Liver (tissue), 8 donors: ENCODE measurements at regions not wholly inside any gene's neighbourhood (a gene's known extent, or its start where the extent isn't known, plus 50 kb on each side); places are given as distances from the start of the nearest gene placed in this dataset.

ENCODE experiments used
- DNase-seq: peaks from one replicate; pipeline ENCODE4 v3.0.0-alpha.2; 2017; ENCODE audit warnings: low spot score
- H3K27ac ChIP-seq, 2 donors: one replicate each; pipeline ENCODE4 v1.7.0; 2013; ENCODE audit warnings: inconsistent platforms in 2 of 2, low read length in 2 of 2, control low read depth in 1 of 2, low read depth in 1 of 2, mild to moderate bottlenecking in 1 of 2
- H3K27me3 ChIP-seq, 4 donors: one replicate each; pipeline versions ENCODE4 v1.6.1 to v1.7.0; 2013; ENCODE audit warnings: low read length in 3 of 4, inconsistent platforms in 1 of 4, mild to moderate bottlenecking in 1 of 4, moderate library complexity in 1 of 4; ENCODE audit not compliant: control insufficient read depth in 4 of 4, insufficient read depth in 4 of 4
- H3K36me3 ChIP-seq, 4 donors: one replicate each; pipeline versions ENCODE4 v1.6.1 to v1.7.0; 2013; ENCODE audit warnings: low read length in 3 of 4, mild to moderate bottlenecking in 3 of 4, low read depth in 1 of 4, moderate library complexity in 1 of 4; ENCODE audit not compliant: control insufficient read depth in 4 of 4, insufficient read depth in 3 of 4
- H3K4me1 ChIP-seq, 4 donors: one replicate each; pipeline versions ENCODE4 v1.6.1 to v1.7.0; 2013; ENCODE audit warnings: low read length in 3 of 4, mild to moderate bottlenecking in 3 of 4, moderate library complexity in 1 of 4; ENCODE audit not compliant: control insufficient read depth in 4 of 4, insufficient read depth in 4 of 4
- H3K4me3 ChIP-seq, 3 donors: one replicate each; pipeline versions ENCODE4 v1.6.1 to v1.7.0; 2013; ENCODE audit warnings: low read length in 3 of 3, control low read depth in 1 of 3, low read depth in 1 of 3, mild to moderate bottlenecking in 1 of 3
- H3K9ac ChIP-seq, 2 donors: one replicate each; pipeline ENCODE4 v1.7.0; 2013; ENCODE audit warnings: low read length in 2 of 2, mild to moderate bottlenecking in 2 of 2, moderate library complexity in 2 of 2, control low read depth in 1 of 2, low read depth in 1 of 2
- H3K9me3 ChIP-seq, 4 donors: one replicate each; pipeline versions ENCODE4 v1.6.1 to v1.7.0; 2013; ENCODE audit warnings: low read length in 3 of 4; ENCODE audit not compliant: control insufficient read depth in 4 of 4
- ATF3 ChIP-seq: IDR thresholded peaks from 2 replicates; pipeline ENCODE4 v1.6.1; 2016; ENCODE audit warnings: antibody characterized with exemption
- CTCF ChIP-seq: fragments of 150-350 bp; IDR thresholded peaks from 2 replicates; pipeline ENCODE4 v1.5.1; 2017; ENCODE audit warnings: improper control_type of control experiment, low read depth, low read length; ENCODE audit not compliant: missing input control
- FOXA1 ChIP-seq: IDR thresholded peaks from 2 replicates; pipeline ENCODE4 v1.6.1; 2016; ENCODE audit warnings: antibody characterized with exemption
- GABPA ChIP-seq, 2 donors: IDR thresholded peaks in 1 of 2; conservative IDR thresholded peaks in 1 of 2; 2 replicates each; pipeline ENCODE4 v1.6.1; 2016; ENCODE audit warnings: antibody characterized with exemption in 2 of 2, mild to moderate bottlenecking in 1 of 2, moderate library complexity in 1 of 2
- HNF4A ChIP-seq, 2 donors: conservative IDR thresholded peaks; 2 replicates each; pipeline ENCODE4 v1.6.1; 2016; ENCODE audit warnings: antibody characterized with exemption in 2 of 2, mild to moderate bottlenecking in 2 of 2
- HNF4G ChIP-seq: IDR thresholded peaks from 2 replicates; pipeline ENCODE4 v1.6.1; 2016; ENCODE audit warnings: antibody characterized with exemption
- JUND ChIP-seq, 2 donors: IDR thresholded peaks; 2 replicates each; pipeline ENCODE4 v1.6.1; 2016; ENCODE audit warnings: antibody characterized with exemption in 2 of 2
- MAX ChIP-seq: IDR thresholded peaks from 2 replicates; pipeline ENCODE4 v1.6.1; 2016; ENCODE audit warnings: antibody characterized with exemption
- RAD21 ChIP-seq, 2 donors: IDR thresholded peaks; 2 replicates each; pipeline ENCODE4 v1.6.1; 2016; ENCODE audit warnings: antibody characterized with exemption in 2 of 2, mild to moderate bottlenecking in 2 of 2
- REST ChIP-seq: IDR thresholded peaks from 2 replicates; pipeline ENCODE4 v1.6.1; 2016; ENCODE audit warnings: antibody characterized with exemption, mild to moderate bottlenecking
- RXRA ChIP-seq, 2 donors: IDR thresholded peaks; 2 replicates each; pipeline ENCODE4 v1.6.1; 2017 to 2018; ENCODE audit warnings: antibody characterized with exemption in 2 of 2, mild to moderate bottlenecking in 1 of 2
- SP1 ChIP-seq: IDR thresholded peaks from 2 replicates; pipeline ENCODE4 v1.6.1; 2018; ENCODE audit warnings: antibody characterized with exemption, mild to moderate bottlenecking
- YY1 ChIP-seq: IDR thresholded peaks from 2 replicates; pipeline ENCODE4 v1.6.1; 2016; ENCODE audit warnings: antibody characterized with exemption, mild to moderate bottlenecking
- ZBTB33 ChIP-seq: IDR thresholded peaks from 2 replicates; pipeline ENCODE4 v1.6.1; 2016; ENCODE audit warnings: antibody characterized with exemption
- WGBS: extraction: QIAGEN DNeasy Blood & Tissue Kit; methylation state at CpG from one replicate; pipeline ENCODE4 v1.1.7; 2013; 5-methylcytosine and 5-hydroxymethylcytosine counted together
- donor health status: healthy.
- donor health status: healthy.
- donor health status: healthy.
- donor health status: healthy.
- donor health status: healthy.

- no peak for TF ChIP-seq GABPA (IDR thresholded peaks at IDR 0.05 in 1 of 2, conservative IDR thresholded peaks at IDR 0.05 in 1 of 2)
- TF ChIP-seq FOXA1: no peak
- no peak for TF ChIP-seq SP1
- no peak for TF ChIP-seq MAX
- no peak for TF ChIP-seq YY1
- TF ChIP-seq JUND (IDR thresholded peaks at IDR 0.05): no peak
- no peak overlapping the region for H3K27ac ChIP-seq
- no peak for DNase-seq
- 93% methylated on average over 5 of the region's 5 CpGs for WGBS
- peaks cover 0 to 3% (median under 1%) of the 10 kb centered on the region in 4 donors for H3K4me1 ChIP-seq
- H3K27me3 ChIP-seq: no peaks in the 10 kb centered on the region
- no peak overlapping the region for H3K4me3 ChIP-seq
- no peaks in the 10 kb centered on the region for H3K36me3 ChIP-seq
- no peaks in the 10 kb centered on the region for H3K9me3 ChIP-seq
- no peak overlapping the region for H3K9ac ChIP-seq
These were observed 451.5 kb upstream of the CITED2 start for GRCh38 chr6:139825935-139826374.

- TF ChIP-seq SP1 (no peak), RAD21 (IDR thresholded peaks at IDR 0.05) (no peak), YY1 (no peak), HNF4G (no peak), JUND (IDR thresholded peaks at IDR 0.05) (no peak), ZBTB33 (no peak), REST (no peak)
- Histone ChIP-seq H3K36me3 (no peaks in the 10 kb centered on the region), H3K27ac (no peak overlapping the region), H3K27me3 (no peaks in the 10 kb centered on the region), H3K4me3 (no peak overlapping the region), H3K9me3 (no peaks in the 10 kb centered on the region), H3K4me1 (peaks cover 0 to 3% (median under 1%) of the 10 kb centered on the region in 4 donors), H3K9ac (no peak overlapping the region)
- 94% methylated on average over 2 of the region's 2 CpGs for WGBS
- DNase-seq: no peak
These were observed 450.4 kb upstream of the CITED2 start for GRCh38 chr6:139824864-139825263.

- Histone ChIP-seq H3K4me1 (no peaks in the 10 kb centered on the region), H3K9me3 (no peaks in the 10 kb centered on the region)
- TF ChIP-seq HNF4A (conservative IDR thresholded peaks at IDR 0.05) (no peak), CTCF (no peak), ATF3 (no peak), HNF4G (no peak), FOXA1 (no peak), REST (no peak), RAD21 (IDR thresholded peaks at IDR 0.05) (no peak), RXRA (IDR thresholded peaks at IDR 0.05) (no peak), SP1 (no peak)
These were observed 449.3 kb upstream of the CITED2 start for GRCh38 chr6:139823808-139824126.

More at GRCh38 chr6:139823808-139824126, 449.3 kb upstream of the CITED2 start:
- WGBS: 49% methylated on average over 1 of the region's 1 CpG
- Histone ChIP-seq H3K36me3 (no peaks in the 10 kb centered on the region), H3K27me3 (no peaks in the 10 kb centered on the region), H3K4me3 (no peak overlapping the region), H3K27ac (no peak overlapping the region), H3K9ac (no peak overlapping the region)
- DNase-seq: no peak
